WTC11 (cell line): ENCODE measurements at regions not wholly inside any gene's neighbourhood (a gene's known extent, or its start where the extent isn't known, plus 50 kb on each side); places are given as distances from the start of the nearest gene placed in this dataset.

Experiments
- ATAC-seq: fragments of 200-7000 bp; cut with Tn5 transposase; 2 replicates; pipeline ENCODE4 v1.10.0; 2021; ENCODE audit warnings: mild to moderate bottlenecking, moderate library complexity
- CTCF ChIA-PET: fragments of 300-600 bp; sonication (Branson Sonifier 250); formaldehyde crosslinking; loops from one replicate; lab custom pipeline; 2021; ENCODE audit warnings: antibody characterized with exemption; lab: Charles Lee
- POLR2A ChIA-PET: fragments of 350-600 bp; sonication (Branson Sonifier 250); formaldehyde crosslinking; loops from one replicate; lab custom pipeline; 2021; ENCODE audit warnings: antibody characterized with exemption; lab: Charles Lee
- DNase-seq: peaks from one replicate; pipeline ENCODE4 v3.0.0; 2021; ENCODE audit warnings: low spot score
- H3K27ac Mint-ChIP-seq: 2 replicates; pipeline ENCODE4 v1.8.0; 2021; ENCODE audit warnings: mixed read lengths
- H3K27me3 Mint-ChIP-seq: 2 replicates; pipeline ENCODE4 v1.8.0; 2021; ENCODE audit warnings: low read depth, mild to moderate bottlenecking, moderate library complexity, mixed read lengths
- H3K36me3 Mint-ChIP-seq: 2 replicates; pipeline ENCODE4 v1.8.0; 2021; ENCODE audit warnings: mixed read lengths
- H3K4me1 Mint-ChIP-seq: 2 replicates; pipeline ENCODE4 v1.8.0; 2022; ENCODE audit warnings: mixed read lengths
- H3K4me3 Mint-ChIP-seq: 2 replicates; pipeline ENCODE4 v1.8.0; 2021; ENCODE audit warnings: mild to moderate bottlenecking, moderate library complexity, mixed read lengths
- H3K9me3 Mint-ChIP-seq: 2 replicates; pipeline ENCODE4 v1.8.0; 2021; ENCODE audit warnings: mixed read lengths
- CREM ChIP-seq: sonication (generic); formaldehyde crosslinking; IDR thresholded peaks from 2 replicates; pipeline ENCODE4 v1.8.1; 2022; ENCODE audit warnings: mild to moderate bottlenecking, missing genetic modification reagents, moderate library complexity
- ETV6 ChIP-seq: sonication (generic); formaldehyde crosslinking; IDR thresholded peaks from 2 replicates; pipeline ENCODE4 v1.8.1; 2022; ENCODE audit warnings: mild to moderate bottlenecking, missing genetic modification reagents
- FOXJ3 ChIP-seq: sonication (generic); formaldehyde crosslinking; IDR thresholded peaks from 2 replicates; pipeline ENCODE4 v1.9.0; 2021; ENCODE audit warnings: missing genetic modification reagents, mild to moderate bottlenecking, borderline replicate concordance
- PRRX2 ChIP-seq: fragments of 250-450 bp; sonication (Bioruptor Pico); IDR thresholded peaks from 2 replicates; pipeline ENCODE4 v1.8.0; 2021; ENCODE audit warnings: mild to moderate bottlenecking
- TEAD1 ChIP-seq: sonication (generic); formaldehyde crosslinking; IDR thresholded peaks from 2 replicates; pipeline ENCODE4 v1.8.0; 2022; ENCODE audit warnings: mild to moderate bottlenecking, missing genetic modification reagents
- TEAD4 ChIP-seq: sonication (generic); formaldehyde crosslinking; IDR thresholded peaks from 2 replicates; pipeline ENCODE4 v1.8.0; 2022; ENCODE audit warnings: mild to moderate bottlenecking, missing genetic modification reagents
- ZNF263 ChIP-seq: sonication (generic); formaldehyde crosslinking; IDR thresholded peaks from 2 replicates; pipeline ENCODE4 v1.8.1; 2022; ENCODE audit warnings: low read depth, mild to moderate bottlenecking, moderate library complexity, missing genetic modification reagents
- TF ChIP-seq, protein P1 (sequence below): sonication (generic); formaldehyde crosslinking; IDR thresholded peaks from 2 replicates; pipeline ENCODE4 v1.8.0; 2023; ENCODE audit warnings: mild to moderate bottlenecking, missing genetic modification reagents
- TF ChIP-seq, protein P2 (sequence below): sonication (generic); formaldehyde crosslinking; IDR thresholded peaks from 2 replicates; pipeline ENCODE4 v1.8.0; 2022; ENCODE audit warnings: missing genetic modification reagents
- TF ChIP-seq, protein P3 (sequence below): sonication (generic); formaldehyde crosslinking; conservative IDR thresholded peaks from 2 replicates; pipeline ENCODE4 v1.8.1; 2023; ENCODE audit warnings: mild to moderate bottlenecking, low read depth, missing genetic modification reagents, moderate library complexity
- TF ChIP-seq, protein P4 (sequence below): sonication (generic); formaldehyde crosslinking; IDR thresholded peaks from 2 replicates; pipeline ENCODE4 v1.8.0; 2022; ENCODE audit warnings: mild to moderate bottlenecking, missing genetic modification reagents
- TF ChIP-seq, protein P5 (sequence below): sonication (generic); formaldehyde crosslinking; IDR thresholded peaks from 2 replicates; pipeline ENCODE4 v1.8.0; 2022; ENCODE audit warnings: mild to moderate bottlenecking, missing genetic modification reagents
- TF ChIP-seq, protein P6 (sequence below): sonication (generic); formaldehyde crosslinking; IDR thresholded peaks from 2 replicates; pipeline ENCODE4 v1.8.0; 2023; ENCODE audit warnings: missing genetic modification reagents
- TF ChIP-seq, protein P7 (sequence below): sonication (generic); formaldehyde crosslinking; IDR thresholded peaks from 2 replicates; pipeline ENCODE4 v1.8.1; 2023; ENCODE audit warnings: mild to moderate bottlenecking, missing genetic modification reagents, moderate library complexity
- TF ChIP-seq, protein P8 (sequence below): fragments of 250-450 bp; sonication (Bioruptor Pico); IDR thresholded peaks from 2 replicates; pipeline ENCODE4 v1.9.0; 2021; ENCODE audit warnings: mild to moderate bottlenecking
- TF ChIP-seq, protein P9 (sequence below): fragments of 200-600 bp; IDR thresholded peaks from 2 replicates; pipeline ENCODE4 v1.8.0; 2022; ENCODE audit warnings: antibody characterized with exemption

DNA sequence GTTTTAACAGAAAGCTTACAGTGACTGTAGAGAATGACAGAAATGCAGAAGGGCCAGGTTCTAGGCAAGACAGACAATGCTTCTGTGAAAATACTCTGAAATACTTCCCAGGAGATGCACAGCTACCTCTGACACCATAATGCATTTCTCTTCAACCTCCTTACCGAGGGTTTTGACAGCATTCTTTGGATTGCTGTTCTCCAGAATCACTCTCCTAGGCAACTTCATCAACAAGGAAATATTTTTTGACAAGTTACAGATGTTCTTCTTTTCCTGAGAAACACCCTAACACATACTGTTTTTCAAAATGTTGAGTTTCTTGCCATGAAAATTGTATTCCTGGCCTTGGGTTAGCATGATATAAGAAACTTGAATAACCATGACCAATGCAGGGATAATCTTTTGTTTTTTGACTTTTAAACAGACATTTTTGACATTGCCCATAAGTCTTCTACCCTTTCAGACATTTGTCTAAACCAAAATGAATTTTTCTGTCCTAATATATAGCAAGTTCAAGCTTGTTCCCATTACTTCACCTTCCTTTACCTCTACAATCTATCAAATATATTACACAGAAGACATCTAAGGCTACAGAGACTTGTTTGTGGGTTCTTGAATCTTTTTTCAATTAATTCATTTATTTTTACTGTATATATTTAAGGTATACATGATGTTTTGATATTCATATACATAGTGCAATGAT, 108.1 kb downstream of the CCDC34 start (continued):
- TF ChIP-seq, protein P1, sequence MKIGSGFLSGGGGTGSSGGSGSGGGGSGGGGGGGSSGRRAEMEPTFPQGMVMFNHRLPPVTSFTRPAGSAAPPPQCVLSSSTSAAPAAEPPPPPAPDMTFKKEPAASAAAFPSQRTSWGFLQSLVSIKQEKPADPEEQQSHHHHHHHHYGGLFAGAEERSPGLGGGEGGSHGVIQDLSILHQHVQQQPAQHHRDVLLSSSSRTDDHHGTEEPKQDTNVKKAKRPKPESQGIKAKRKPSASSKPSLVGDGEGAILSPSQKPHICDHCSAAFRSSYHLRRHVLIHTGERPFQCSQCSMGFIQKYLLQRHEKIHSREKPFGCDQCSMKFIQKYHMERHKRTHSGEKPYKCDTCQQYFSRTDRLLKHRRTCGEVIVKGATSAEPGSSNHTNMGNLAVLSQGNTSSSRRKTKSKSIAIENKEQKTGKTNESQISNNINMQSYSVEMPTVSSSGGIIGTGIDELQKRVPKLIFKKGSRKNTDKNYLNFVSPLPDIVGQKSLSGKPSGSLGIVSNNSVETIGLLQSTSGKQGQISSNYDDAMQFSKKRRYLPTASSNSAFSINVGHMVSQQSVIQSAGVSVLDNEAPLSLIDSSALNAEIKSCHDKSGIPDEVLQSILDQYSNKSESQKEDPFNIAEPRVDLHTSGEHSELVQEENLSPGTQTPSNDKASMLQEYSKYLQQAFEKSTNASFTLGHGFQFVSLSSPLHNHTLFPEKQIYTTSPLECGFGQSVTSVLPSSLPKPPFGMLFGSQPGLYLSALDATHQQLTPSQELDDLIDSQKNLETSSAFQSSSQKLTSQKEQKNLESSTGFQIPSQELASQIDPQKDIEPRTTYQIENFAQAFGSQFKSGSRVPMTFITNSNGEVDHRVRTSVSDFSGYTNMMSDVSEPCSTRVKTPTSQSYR (CRISPR knock-in tag), result no peak
- TF ChIP-seq, protein P2, sequence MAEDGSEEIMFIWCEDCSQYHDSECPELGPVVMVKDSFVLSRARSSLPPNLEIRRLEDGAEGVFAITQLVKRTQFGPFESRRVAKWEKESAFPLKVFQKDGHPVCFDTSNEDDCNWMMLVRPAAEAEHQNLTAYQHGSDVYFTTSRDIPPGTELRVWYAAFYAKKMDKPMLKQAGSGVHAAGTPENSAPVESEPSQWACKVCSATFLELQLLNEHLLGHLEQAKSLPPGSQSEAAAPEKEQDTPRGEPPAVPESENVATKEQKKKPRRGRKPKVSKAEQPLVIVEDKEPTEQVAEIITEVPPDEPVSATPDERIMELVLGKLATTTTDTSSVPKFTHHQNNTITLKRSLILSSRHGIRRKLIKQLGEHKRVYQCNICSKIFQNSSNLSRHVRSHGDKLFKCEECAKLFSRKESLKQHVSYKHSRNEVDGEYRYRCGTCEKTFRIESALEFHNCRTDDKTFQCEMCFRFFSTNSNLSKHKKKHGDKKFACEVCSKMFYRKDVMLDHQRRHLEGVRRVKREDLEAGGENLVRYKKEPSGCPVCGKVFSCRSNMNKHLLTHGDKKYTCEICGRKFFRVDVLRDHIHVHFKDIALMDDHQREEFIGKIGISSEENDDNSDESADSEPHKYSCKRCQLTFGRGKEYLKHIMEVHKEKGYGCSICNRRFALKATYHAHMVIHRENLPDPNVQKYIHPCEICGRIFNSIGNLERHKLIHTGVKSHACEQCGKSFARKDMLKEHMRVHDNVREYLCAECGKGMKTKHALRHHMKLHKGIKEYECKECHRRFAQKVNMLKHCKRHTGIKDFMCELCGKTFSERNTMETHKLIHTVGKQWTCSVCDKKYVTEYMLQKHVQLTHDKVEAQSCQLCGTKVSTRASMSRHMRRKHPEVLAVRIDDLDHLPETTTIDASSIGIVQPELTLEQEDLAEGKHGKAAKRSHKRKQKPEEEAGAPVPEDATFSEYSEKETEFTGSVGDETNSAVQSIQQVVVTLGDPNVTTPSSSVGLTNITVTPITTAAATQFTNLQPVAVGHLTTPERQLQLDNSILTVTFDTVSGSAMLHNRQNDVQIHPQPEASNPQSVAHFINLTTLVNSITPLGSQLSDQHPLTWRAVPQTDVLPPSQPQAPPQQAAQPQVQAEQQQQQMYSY, result no peak
- TF ChIP-seq TEAD1 (CRISPR knock-in tag), result no peak
- no peak for TF ChIP-seq FOXJ3

DNA sequence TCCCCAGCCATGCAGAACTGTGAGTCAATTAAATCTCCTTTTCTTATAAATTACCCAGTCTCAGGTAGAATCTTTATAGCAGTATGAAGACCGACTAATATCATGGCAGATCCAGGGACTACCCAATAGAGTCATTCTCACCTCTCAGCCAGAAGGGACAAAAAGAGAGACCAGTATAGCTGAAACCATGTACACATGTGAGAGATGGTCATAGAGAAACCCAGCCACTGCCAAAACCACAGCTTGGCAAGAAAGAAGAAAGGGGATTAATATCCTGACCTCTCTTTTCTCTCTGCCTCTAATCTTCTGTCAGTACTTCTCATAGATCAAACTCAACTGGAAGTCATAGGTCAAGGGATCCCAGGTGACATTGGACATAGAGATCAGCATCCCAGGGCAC, 109.8 kb downstream of the CCDC34 start:
- Mint-ChIP-seq H3K4me3 (no peak overlapping the region), H3K27me3 (no peaks in the 10 kb centered on the region), H3K9me3 (peaks cover 20% of the 10 kb centered on the region), H3K36me3 (peaks cover 2% of the 10 kb centered on the region; the same call in 1 of the 2 replicates), H3K27ac (no peak overlapping the region), H3K4me1 (peaks cover 14% of the 10 kb centered on the region)
- ChIA-PET POLR2A (no interaction called here), CTCF (no interaction called here)
- DNase-seq (no peak), ATAC-seq (no peak)
- TF ChIP-seq, protein P3, sequence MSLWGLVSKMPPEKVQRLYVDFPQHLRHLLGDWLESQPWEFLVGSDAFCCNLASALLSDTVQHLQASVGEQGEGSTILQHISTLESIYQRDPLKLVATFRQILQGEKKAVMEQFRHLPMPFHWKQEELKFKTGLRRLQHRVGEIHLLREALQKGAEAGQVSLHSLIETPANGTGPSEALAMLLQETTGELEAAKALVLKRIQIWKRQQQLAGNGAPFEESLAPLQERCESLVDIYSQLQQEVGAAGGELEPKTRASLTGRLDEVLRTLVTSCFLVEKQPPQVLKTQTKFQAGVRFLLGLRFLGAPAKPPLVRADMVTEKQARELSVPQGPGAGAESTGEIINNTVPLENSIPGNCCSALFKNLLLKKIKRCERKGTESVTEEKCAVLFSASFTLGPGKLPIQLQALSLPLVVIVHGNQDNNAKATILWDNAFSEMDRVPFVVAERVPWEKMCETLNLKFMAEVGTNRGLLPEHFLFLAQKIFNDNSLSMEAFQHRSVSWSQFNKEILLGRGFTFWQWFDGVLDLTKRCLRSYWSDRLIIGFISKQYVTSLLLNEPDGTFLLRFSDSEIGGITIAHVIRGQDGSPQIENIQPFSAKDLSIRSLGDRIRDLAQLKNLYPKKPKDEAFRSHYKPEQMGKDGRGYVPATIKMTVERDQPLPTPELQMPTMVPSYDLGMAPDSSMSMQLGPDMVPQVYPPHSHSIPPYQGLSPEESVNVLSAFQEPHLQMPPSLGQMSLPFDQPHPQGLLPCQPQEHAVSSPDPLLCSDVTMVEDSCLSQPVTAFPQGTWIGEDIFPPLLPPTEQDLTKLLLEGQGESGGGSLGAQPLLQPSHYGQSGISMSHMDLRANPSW (CRISPR knock-in tag), result no peak
- TF ChIP-seq, protein P4, sequence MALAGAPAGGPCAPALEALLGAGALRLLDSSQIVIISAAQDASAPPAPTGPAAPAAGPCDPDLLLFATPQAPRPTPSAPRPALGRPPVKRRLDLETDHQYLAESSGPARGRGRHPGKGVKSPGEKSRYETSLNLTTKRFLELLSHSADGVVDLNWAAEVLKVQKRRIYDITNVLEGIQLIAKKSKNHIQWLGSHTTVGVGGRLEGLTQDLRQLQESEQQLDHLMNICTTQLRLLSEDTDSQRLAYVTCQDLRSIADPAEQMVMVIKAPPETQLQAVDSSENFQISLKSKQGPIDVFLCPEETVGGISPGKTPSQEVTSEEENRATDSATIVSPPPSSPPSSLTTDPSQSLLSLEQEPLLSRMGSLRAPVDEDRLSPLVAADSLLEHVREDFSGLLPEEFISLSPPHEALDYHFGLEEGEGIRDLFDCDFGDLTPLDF (CRISPR knock-in tag), result no peak
- TF ChIP-seq CREM (CRISPR knock-in tag), result no peak
- TF ChIP-seq ZNF263 (CRISPR knock-in tag), result no peak
- TF ChIP-seq, protein P5, sequence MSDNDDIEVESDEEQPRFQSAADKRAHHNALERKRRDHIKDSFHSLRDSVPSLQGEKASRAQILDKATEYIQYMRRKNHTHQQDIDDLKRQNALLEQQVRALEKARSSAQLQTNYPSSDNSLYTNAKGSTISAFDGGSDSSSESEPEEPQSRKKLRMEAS (CRISPR knock-in tag), result no peak
- TF ChIP-seq ETV6 (CRISPR knock-in tag), result no peak
- TF ChIP-seq, protein P6, sequence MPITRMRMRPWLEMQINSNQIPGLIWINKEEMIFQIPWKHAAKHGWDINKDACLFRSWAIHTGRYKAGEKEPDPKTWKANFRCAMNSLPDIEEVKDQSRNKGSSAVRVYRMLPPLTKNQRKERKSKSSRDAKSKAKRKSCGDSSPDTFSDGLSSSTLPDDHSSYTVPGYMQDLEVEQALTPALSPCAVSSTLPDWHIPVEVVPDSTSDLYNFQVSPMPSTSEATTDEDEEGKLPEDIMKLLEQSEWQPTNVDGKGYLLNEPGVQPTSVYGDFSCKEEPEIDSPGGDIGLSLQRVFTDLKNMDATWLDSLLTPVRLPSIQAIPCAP (CRISPR knock-in tag), result no peak
- TF ChIP-seq, protein P7, sequence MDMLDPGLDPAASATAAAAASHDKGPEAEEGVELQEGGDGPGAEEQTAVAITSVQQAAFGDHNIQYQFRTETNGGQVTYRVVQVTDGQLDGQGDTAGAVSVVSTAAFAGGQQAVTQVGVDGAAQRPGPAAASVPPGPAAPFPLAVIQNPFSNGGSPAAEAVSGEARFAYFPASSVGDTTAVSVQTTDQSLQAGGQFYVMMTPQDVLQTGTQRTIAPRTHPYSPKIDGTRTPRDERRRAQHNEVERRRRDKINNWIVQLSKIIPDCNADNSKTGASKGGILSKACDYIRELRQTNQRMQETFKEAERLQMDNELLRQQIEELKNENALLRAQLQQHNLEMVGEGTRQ (CRISPR knock-in tag), result no peak
- TF ChIP-seq, protein P8, sequence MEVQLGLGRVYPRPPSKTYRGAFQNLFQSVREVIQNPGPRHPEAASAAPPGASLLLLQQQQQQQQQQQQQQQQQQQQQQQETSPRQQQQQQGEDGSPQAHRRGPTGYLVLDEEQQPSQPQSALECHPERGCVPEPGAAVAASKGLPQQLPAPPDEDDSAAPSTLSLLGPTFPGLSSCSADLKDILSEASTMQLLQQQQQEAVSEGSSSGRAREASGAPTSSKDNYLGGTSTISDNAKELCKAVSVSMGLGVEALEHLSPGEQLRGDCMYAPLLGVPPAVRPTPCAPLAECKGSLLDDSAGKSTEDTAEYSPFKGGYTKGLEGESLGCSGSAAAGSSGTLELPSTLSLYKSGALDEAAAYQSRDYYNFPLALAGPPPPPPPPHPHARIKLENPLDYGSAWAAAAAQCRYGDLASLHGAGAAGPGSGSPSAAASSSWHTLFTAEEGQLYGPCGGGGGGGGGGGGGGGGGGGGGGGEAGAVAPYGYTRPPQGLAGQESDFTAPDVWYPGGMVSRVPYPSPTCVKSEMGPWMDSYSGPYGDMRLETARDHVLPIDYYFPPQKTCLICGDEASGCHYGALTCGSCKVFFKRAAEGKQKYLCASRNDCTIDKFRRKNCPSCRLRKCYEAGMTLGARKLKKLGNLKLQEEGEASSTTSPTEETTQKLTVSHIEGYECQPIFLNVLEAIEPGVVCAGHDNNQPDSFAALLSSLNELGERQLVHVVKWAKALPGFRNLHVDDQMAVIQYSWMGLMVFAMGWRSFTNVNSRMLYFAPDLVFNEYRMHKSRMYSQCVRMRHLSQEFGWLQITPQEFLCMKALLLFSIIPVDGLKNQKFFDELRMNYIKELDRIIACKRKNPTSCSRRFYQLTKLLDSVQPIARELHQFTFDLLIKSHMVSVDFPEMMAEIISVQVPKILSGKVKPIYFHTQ (CRISPR knock-in tag), result no peak
- TF ChIP-seq, protein P9, sequence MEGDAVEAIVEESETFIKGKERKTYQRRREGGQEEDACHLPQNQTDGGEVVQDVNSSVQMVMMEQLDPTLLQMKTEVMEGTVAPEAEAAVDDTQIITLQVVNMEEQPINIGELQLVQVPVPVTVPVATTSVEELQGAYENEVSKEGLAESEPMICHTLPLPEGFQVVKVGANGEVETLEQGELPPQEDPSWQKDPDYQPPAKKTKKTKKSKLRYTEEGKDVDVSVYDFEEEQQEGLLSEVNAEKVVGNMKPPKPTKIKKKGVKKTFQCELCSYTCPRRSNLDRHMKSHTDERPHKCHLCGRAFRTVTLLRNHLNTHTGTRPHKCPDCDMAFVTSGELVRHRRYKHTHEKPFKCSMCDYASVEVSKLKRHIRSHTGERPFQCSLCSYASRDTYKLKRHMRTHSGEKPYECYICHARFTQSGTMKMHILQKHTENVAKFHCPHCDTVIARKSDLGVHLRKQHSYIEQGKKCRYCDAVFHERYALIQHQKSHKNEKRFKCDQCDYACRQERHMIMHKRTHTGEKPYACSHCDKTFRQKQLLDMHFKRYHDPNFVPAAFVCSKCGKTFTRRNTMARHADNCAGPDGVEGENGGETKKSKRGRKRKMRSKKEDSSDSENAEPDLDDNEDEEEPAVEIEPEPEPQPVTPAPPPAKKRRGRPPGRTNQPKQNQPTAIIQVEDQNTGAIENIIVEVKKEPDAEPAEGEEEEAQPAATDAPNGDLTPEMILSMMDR, result no peak
- TF ChIP-seq PRRX2, result no peak
- no peak for TF ChIP-seq TEAD4 (CRISPR knock-in tag)
